Progenitor cell of endocrine pancreas (in vitro differentiated cells): ENCODE measurements at regions not wholly inside any gene's neighbourhood (a gene's known extent, or its start where the extent isn't known, plus 50 kb on each side); places are given as distances from the start of the nearest gene placed in this dataset.

Source experiments
- DNase-seq: peaks from one replicate; pipeline ENCODE4 v3.0.0; 2021; ENCODE audit warnings: low spot score; ENCODE audit not compliant: unreplicated experiment
- H3K27ac Mint-ChIP-seq: 2 replicates; pipeline ENCODE4 v1.8.0; 2021; ENCODE audit warnings: mild to moderate bottlenecking, moderate library complexity, mixed read lengths
- H3K27me3 Mint-ChIP-seq: 2 replicates; pipeline ENCODE4 v1.8.0; 2021; ENCODE audit warnings: mixed read lengths
- H3K36me3 Mint-ChIP-seq: 2 replicates; pipeline ENCODE4 v1.8.0; 2022; ENCODE audit warnings: mixed read lengths; ENCODE audit not compliant: insufficient read depth
- H3K4me1 Mint-ChIP-seq: 2 replicates; pipeline ENCODE4 v1.8.0; 2021; ENCODE audit warnings: low read depth, mixed read lengths
- H3K4me3 Mint-ChIP-seq: 2 replicates; pipeline ENCODE4 v1.8.0; 2021; ENCODE audit warnings: low read depth, mild to moderate bottlenecking, moderate library complexity, mixed read lengths
- H3K9me3 Mint-ChIP-seq: 2 replicates; pipeline ENCODE4 v1.8.0; 2021; ENCODE audit warnings: low read depth, mixed read lengths
- TF ChIP-seq, protein P1 (sequence below): fragments of 200-600 bp; sonication (generic); IDR thresholded peaks from one replicate; pipeline ENCODE4 v1.5.0; 2021; ENCODE audit warnings: antibody characterized with exemption, mild to moderate bottlenecking; ENCODE audit not compliant: unreplicated experiment

DNA sequence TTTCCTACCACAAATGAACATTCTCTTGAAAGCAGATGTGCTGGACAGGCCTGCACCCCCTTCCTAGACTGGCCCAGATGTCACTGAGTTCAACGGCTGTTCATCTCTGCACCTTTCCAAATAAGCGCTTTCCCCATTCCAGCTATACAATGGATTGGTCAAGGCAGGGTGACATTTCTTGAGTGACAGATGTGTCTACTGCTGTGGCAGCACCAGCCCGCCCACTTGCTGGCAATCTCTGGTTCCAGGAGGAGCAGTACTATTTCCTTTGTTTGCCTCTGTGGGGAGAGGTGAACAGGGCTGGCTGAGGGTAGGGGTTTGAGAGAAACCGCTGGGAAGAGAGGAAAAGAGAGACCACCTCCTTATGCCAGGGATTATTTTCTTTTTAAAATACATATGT is 269.5 kb upstream of the POU3F3 start:
- Mint-ChIP-seq H3K27ac (no peak overlapping the region), H3K36me3 (no peaks in the 10 kb centered on the region), H3K4me3 (no peak overlapping the region), H3K4me1 (peaks cover 18% of the 10 kb centered on the region), H3K27me3 (no peaks in the 10 kb centered on the region), H3K9me3 (no peaks in the 10 kb centered on the region)
- no peak for DNase-seq
- TF ChIP-seq, protein P1, sequence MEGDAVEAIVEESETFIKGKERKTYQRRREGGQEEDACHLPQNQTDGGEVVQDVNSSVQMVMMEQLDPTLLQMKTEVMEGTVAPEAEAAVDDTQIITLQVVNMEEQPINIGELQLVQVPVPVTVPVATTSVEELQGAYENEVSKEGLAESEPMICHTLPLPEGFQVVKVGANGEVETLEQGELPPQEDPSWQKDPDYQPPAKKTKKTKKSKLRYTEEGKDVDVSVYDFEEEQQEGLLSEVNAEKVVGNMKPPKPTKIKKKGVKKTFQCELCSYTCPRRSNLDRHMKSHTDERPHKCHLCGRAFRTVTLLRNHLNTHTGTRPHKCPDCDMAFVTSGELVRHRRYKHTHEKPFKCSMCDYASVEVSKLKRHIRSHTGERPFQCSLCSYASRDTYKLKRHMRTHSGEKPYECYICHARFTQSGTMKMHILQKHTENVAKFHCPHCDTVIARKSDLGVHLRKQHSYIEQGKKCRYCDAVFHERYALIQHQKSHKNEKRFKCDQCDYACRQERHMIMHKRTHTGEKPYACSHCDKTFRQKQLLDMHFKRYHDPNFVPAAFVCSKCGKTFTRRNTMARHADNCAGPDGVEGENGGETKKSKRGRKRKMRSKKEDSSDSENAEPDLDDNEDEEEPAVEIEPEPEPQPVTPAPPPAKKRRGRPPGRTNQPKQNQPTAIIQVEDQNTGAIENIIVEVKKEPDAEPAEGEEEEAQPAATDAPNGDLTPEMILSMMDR: no peak

- no peaks in the 10 kb centered on the region for H3K4me1 Mint-ChIP-seq
- DNase-seq: no peak
- H3K27ac Mint-ChIP-seq: no peak overlapping the region
- H3K36me3 Mint-ChIP-seq: no peaks in the 10 kb centered on the region
- H3K9me3 Mint-ChIP-seq: peaks cover 31% of the 10 kb centered on the region
- H3K4me3 Mint-ChIP-seq: no peak overlapping the region
- H3K27me3 Mint-ChIP-seq: no peaks in the 10 kb centered on the region
- TF ChIP-seq, protein P1: no peak
Measured at GRCh38 chr2:104595576-104595975, 258.3 kb upstream of the POU3F3 start.

GRCh38 chr2:104597942-104598341 is 256.0 kb upstream of the POU3F3 start:
- TF ChIP-seq, protein P1: no peak
- no peaks in the 10 kb centered on the region for H3K27me3 Mint-ChIP-seq
- H3K4me1 Mint-ChIP-seq: no peaks in the 10 kb centered on the region
- no peak overlapping the region for H3K4me3 Mint-ChIP-seq
- H3K36me3 Mint-ChIP-seq: no peaks in the 10 kb centered on the region
- peaks cover 24% of the 10 kb centered on the region for H3K9me3 Mint-ChIP-seq
- H3K27ac Mint-ChIP-seq: no peak overlapping the region
- no peak for DNase-seq

- H3K4me3 Mint-ChIP-seq: no peak overlapping the region
- peaks cover 24% of the 10 kb centered on the region for H3K9me3 Mint-ChIP-seq
- no peak for DNase-seq
- no peaks in the 10 kb centered on the region for H3K36me3 Mint-ChIP-seq
- H3K27ac Mint-ChIP-seq: no peak overlapping the region
- H3K4me1 Mint-ChIP-seq: no peaks in the 10 kb centered on the region
- TF ChIP-seq, protein P1: no peak
- H3K27me3 Mint-ChIP-seq: no peaks in the 10 kb centered on the region
Measured at GRCh38 chr2:104598636-104599035, 255.3 kb upstream of the POU3F3 start.

GRCh38 chr2:104599787-104600510 is 254.0 kb upstream of the POU3F3 start:
- DNase-seq: no peak
- Mint-ChIP-seq H3K9me3 (peaks cover 32% of the 10 kb centered on the region), H3K27me3 (no peaks in the 10 kb centered on the region), H3K4me1 (no peaks in the 10 kb centered on the region), H3K36me3 (no peaks in the 10 kb centered on the region), H3K27ac (no peak overlapping the region), H3K4me3 (no peak overlapping the region)
- TF ChIP-seq, protein P1: no peak
